Head of caudate nucleus (tissue), 42 donors: ENCODE measurements at regions not wholly inside any gene's neighbourhood (a gene's known extent, or its start where the extent isn't known, plus 50 kb on each side); places are given as distances from the start of the nearest gene placed in this dataset.

Experiments
- DNase-seq, 42 donors: peaks; one replicate each; pipeline versions ENCODE4 v3.0.0 to v3.0.0-alpha.2; 2020 to 2021; ENCODE audit warnings: mixed read lengths in 7 of 42
- intact Hi-C: fragments of 100-400 bp; cut with DNase I; formaldehyde crosslinking; loops from one replicate; pipeline ENCODE4 v1.15.0; 2022

- intact Hi-C loops: no loop called here
- no peak for DNase-seq
These were observed 977.3 kb upstream of the CDH2 start for GRCh38 chr18:29154196-29154757.

GRCh38 chr18:29153091-29153490 lies 976.2 kb upstream of the CDH2 start:
- DNase-seq: no peak
- intact Hi-C loops: no loop called here

- intact Hi-C loops: no loop called here
- DNase-seq: peak in 11 of 42 donors; percentile 2 to 36 (median 10)
These were observed 971.0 kb upstream of the CDH2 start for GRCh38 chr18:29147944-29148343.

- DNase-seq: no peak
- intact Hi-C loops: no loop called here
These were observed 969.1 kb upstream of the CDH2 start for GRCh38 chr18:29146068-29146467.

GRCh38 chr18:29140590-29140989 lies 963.7 kb upstream of the CDH2 start:
- intact Hi-C loops: no loop called here
- DNase-seq: no peak

GRCh38 chr18:29137773-29138495 lies 961.0 kb upstream of the CDH2 start:
- no peak for DNase-seq
- intact Hi-C loops: no loop called here

- intact Hi-C loops: no loop called here
- no peak for DNase-seq
These were observed 947.0 kb upstream of the CDH2 start for GRCh38 chr18:29123706-29124530.

GRCh38 chr18:29104671-29105070 lies 927.7 kb upstream of the CDH2 start:
- no peak for DNase-seq
- intact Hi-C loops: no loop called here

- DNase-seq: no peak
- intact Hi-C loops: no loop called here
These were observed 927.3 kb upstream of the CDH2 start for GRCh38 chr18:29104227-29104626.

GRCh38 chr18:29096079-29096770 lies 919.3 kb upstream of the CDH2 start:
- intact Hi-C loops: no loop called here
- DNase-seq: no peak

GRCh38 chr18:29087616-29088246 lies 910.8 kb upstream of the CDH2 start:
- DNase-seq: no peak
- intact Hi-C loops: no loop called here

- intact Hi-C loops: no loop called here
- no peak for DNase-seq
These were observed 907.2 kb upstream of the CDH2 start for GRCh38 chr18:29084120-29084519.

GRCh38 chr18:29083545-29083944 lies 906.6 kb upstream of the CDH2 start:
- intact Hi-C loops: no loop called here
- peak in 1 of 42 donors; percentile 10 for DNase-seq

- intact Hi-C loops: no loop called here
- DNase-seq: no peak
These were observed 904.0 kb upstream of the CDH2 start for GRCh38 chr18:29080946-29081345.

- no peak for DNase-seq
- intact Hi-C loops: no loop called here
These were observed 901.3 kb upstream of the CDH2 start for GRCh38 chr18:29078273-29078672.

- intact Hi-C loops: no loop called here
- no peak for DNase-seq
These were observed 900.4 kb upstream of the CDH2 start for GRCh38 chr18:29077344-29077743.

- no peak for DNase-seq
- intact Hi-C loops: no loop called here
These were observed 899.7 kb upstream of the CDH2 start for GRCh38 chr18:29076645-29077044.

- intact Hi-C loops: no loop called here
- no peak for DNase-seq
These were observed 897.2 kb upstream of the CDH2 start for GRCh38 chr18:29074147-29074546.

GRCh38 chr18:29071869-29072268 lies 894.9 kb upstream of the CDH2 start:
- intact Hi-C loops: no loop called here
- DNase-seq: no peak
